Calu3 (cell line): ENCODE measurements at regions not wholly inside any gene's neighbourhood (a gene's known extent, or its start where the extent isn't known, plus 50 kb on each side); places are given as distances from the start of the nearest gene placed in this dataset.

Experiments used
- BruUV-seq: library from RNA; stranded (reverse); fragments of 400-500 nt; replicated peaks from 2 replicates; lab custom pipeline; 2021; lab: Mats Ljungman, UMichigan
- CTCF ChIA-PET: fragments of 300-600 bp; sonication (Branson Sonifier 250); formaldehyde crosslinking; loops from one replicate; lab custom pipeline; 2022; ENCODE audit warnings: antibody characterized with exemption; lab: Charles Lee
- DNase-seq: peaks from one replicate; pipeline ENCODE4 v3.0.0; 2022
- H3K27ac Mint-ChIP-seq: one replicate; pipeline ENCODE4 v1.8.0; 2022; ENCODE audit warnings: mixed read lengths; ENCODE audit not compliant: unreplicated experiment
- H3K27me3 Mint-ChIP-seq: one replicate; pipeline ENCODE4 v1.8.0; 2022; ENCODE audit warnings: mixed read lengths; ENCODE audit not compliant: unreplicated experiment
- H3K36me3 Mint-ChIP-seq: one replicate; pipeline ENCODE4 v1.8.0; 2022; ENCODE audit warnings: mild to moderate bottlenecking, moderate library complexity, mixed read lengths; ENCODE audit not compliant: insufficient read depth, unreplicated experiment
- H3K4me1 Mint-ChIP-seq: one replicate; pipeline ENCODE4 v1.8.0; 2022; ENCODE audit warnings: mild to moderate bottlenecking, low read depth, mixed read lengths; ENCODE audit not compliant: unreplicated experiment
- H3K4me3 Mint-ChIP-seq: one replicate; pipeline ENCODE4 v1.8.0; 2022; ENCODE audit warnings: mild to moderate bottlenecking, low read depth, moderate library complexity, mixed read lengths; ENCODE audit not compliant: unreplicated experiment
- H3K9me3 Mint-ChIP-seq: one replicate; pipeline ENCODE4 v1.8.0; 2022; ENCODE audit warnings: low read depth, mixed read lengths; ENCODE audit not compliant: unreplicated experiment
- CTCF ChIP-seq: fragments of 200-600 bp; IDR thresholded peaks from one replicate; pipeline ENCODE4 v1.8.0; 2022; ENCODE audit warnings: antibody characterized with exemption; ENCODE audit not compliant: unreplicated experiment
- intact Hi-C: fragments of 100-400 bp; cut with micrococcal nuclease; formaldehyde crosslinking; loops from one replicate; pipeline ENCODE4 v1.10.0; 2022; ENCODE audit not compliant: unreplicated experiment

- CTCF ChIA-PET = no interaction called here
Observed at GRCh38 chr2:14303366-14304115, 329.0 kb upstream of the LRATD1 start.

GRCh38 chr2:14304326-14304725, 328.2 kb upstream of the LRATD1 start:
- DNase-seq = no peak
- Mint-ChIP-seq H3K9me3 (no peaks in the 10 kb centered on the region), H3K4me1 (peaks cover 8% of the 10 kb centered on the region), H3K4me3 (no peak overlapping the region), H3K27ac (no peak overlapping the region), H3K36me3 (no peaks in the 10 kb centered on the region), H3K27me3 (no peaks in the 10 kb centered on the region)
- BruUV-seq = no TSS peak
- intact Hi-C loops = no loop called here
- CTCF ChIA-PET = no interaction called here
- TF ChIP-seq CTCF = no peak

More at GRCh38 chr2:14303366-14304115, 329.0 kb upstream of the LRATD1 start:
- no TSS peak for BruUV-seq
- no peak for DNase-seq
- no peak for TF ChIP-seq CTCF
- Mint-ChIP-seq H3K9me3 (no peaks in the 10 kb centered on the region), H3K4me3 (no peak overlapping the region), H3K27me3 (no peaks in the 10 kb centered on the region), H3K4me1 (peaks cover 12% of the 10 kb centered on the region), H3K27ac (no peak overlapping the region), H3K36me3 (no peaks in the 10 kb centered on the region)
- intact Hi-C loops = no loop called here

GRCh38 chr2:14306268-14306861, 326.2 kb upstream of the LRATD1 start:
- BruUV-seq = no TSS peak
- intact Hi-C loops = no loop called here
- Mint-ChIP-seq H3K36me3 (no peaks in the 10 kb centered on the region), H3K4me1 (peaks cover 8% of the 10 kb centered on the region), H3K4me3 (no peak overlapping the region), H3K27me3 (no peaks in the 10 kb centered on the region), H3K9me3 (no peaks in the 10 kb centered on the region), H3K27ac (no peak overlapping the region)
- no peak for TF ChIP-seq CTCF
- CTCF ChIA-PET = no interaction called here
- DNase-seq = no peak

- no TSS peak for BruUV-seq
- Mint-ChIP-seq H3K27ac (no peak overlapping the region), H3K4me3 (no peak overlapping the region), H3K9me3 (peaks cover 2% of the 10 kb centered on the region), H3K4me1 (no peaks in the 10 kb centered on the region), H3K27me3 (no peaks in the 10 kb centered on the region), H3K36me3 (no peaks in the 10 kb centered on the region)
- DNase-seq = no peak
- no peak for TF ChIP-seq CTCF
- intact Hi-C loops = no loop called here
- CTCF ChIA-PET = no interaction called here
Observed at GRCh38 chr2:14313341-14313740, 319.2 kb upstream of the LRATD1 start.
